Transverse colon (tissue), 4 donors: ENCODE measurements at regions not wholly inside any gene's neighbourhood (a gene's known extent, or its start where the extent isn't known, plus 50 kb on each side); places are given as distances from the start of the nearest gene placed in this dataset.

Experiments used
- DNase-seq: peaks from one replicate; pipeline ENCODE4 v3.0.0-alpha.2; 2019
- H3K27ac ChIP-seq, 4 donors: fragments of 200-600 bp; sonication (generic); 2 replicates each; pipeline ENCODE4 v1.5.1; 2016 to 2018; ENCODE audit warnings: inconsistent platforms in 4 of 4
- H3K27me3 ChIP-seq: fragments of 200-600 bp; sonication (generic); 2 replicates; pipeline ENCODE4 v1.5.1; 2017; ENCODE audit warnings: inconsistent platforms
- H3K36me3 ChIP-seq, 4 donors: fragments of 200-600 bp; sonication (generic); 2 replicates each; pipeline ENCODE4 v1.5.1; 2017 to 2019; ENCODE audit warnings: inconsistent platforms in 4 of 4
- H3K4me1 ChIP-seq, 4 donors: fragments of 200-600 bp; sonication (generic); 2 replicates each; pipeline ENCODE4 v1.5.1; 2017 to 2020; ENCODE audit warnings: inconsistent platforms in 4 of 4
- H3K4me3 ChIP-seq, 4 donors: fragments of 200-600 bp; sonication (generic); 1 replicate in 1 of 4; 2 replicates in 3 of 4; pipeline versions ENCODE4 v1.5.1 to v1.6.1; 2017 to 2019; ENCODE audit warnings: inconsistent platforms in 4 of 4
- H3K9me3 ChIP-seq, 2 donors: fragments of 200-600 bp; sonication (generic); 2 replicates each; pipeline ENCODE4 v1.5.1; 2017 to 2019; ENCODE audit warnings: inconsistent platforms in 2 of 2
- CTCF ChIP-seq, 5 experiments: fragments of 200-600 bp in 3 of 5; fragments of 450-650 bp in 2 of 5; sonication (generic) in 3 of 5; IDR thresholded peaks; 1 replicate in 2 of 5; 2 replicates in 3 of 5; pipeline ENCODE4 v1.5.1; 2016 to 2017; ENCODE audit warnings: antibody characterized with exemption in 5 of 5, inconsistent platforms in 3 of 5, mild to moderate bottlenecking in 2 of 5, moderate library complexity in 1 of 5
- EP300 ChIP-seq: sonication (generic); formaldehyde crosslinking; IDR thresholded peaks from one replicate; pipeline ENCODE4 v1.6.1; 2017; ENCODE audit warnings: antibody characterized with exemption, low read depth
- POLR2A ChIP-seq: fragments of 450-650 bp; IDR thresholded peaks from one replicate; pipeline ENCODE4 v1.6.1; 2016; ENCODE audit warnings: antibody characterized with exemption, mild to moderate bottlenecking, moderate library complexity
- POLR2AphosphoS5 ChIP-seq, 3 donors: sonication (generic); formaldehyde crosslinking; IDR thresholded peaks; one replicate each; pipeline ENCODE4 v1.6.1; 2016; ENCODE audit warnings: antibody characterized with exemption in 3 of 3
- WGBS, 2 donors: methylation state at CpG; one replicate each; pipeline ENCODE4 v1.1.5; 2018; ENCODE audit warnings: low coverage in 1 of 2; 5-methylcytosine and 5-hydroxymethylcytosine counted together
- in situ Hi-C, 4 donors: fragments of 200-750 bp; cut with MboI; loops; one replicate each; pipeline versions ENCODE4 v1.15.0 to v1.15.1; 2017; ENCODE audit warnings: low sequenced_read_pairs in 3 of 4, low pct_ligation_motif_present in 1 of 4, low pct_unique_long_range_greater_than_20kb in 1 of 4
- intact Hi-C: fragments of 100-400 bp; cut with DNase I; formaldehyde crosslinking; loops from one replicate; pipeline ENCODE4 v1.15.1; 2023; ENCODE audit warnings: low total_unique reads

GRCh38 chr6:92582211-92582610 is 837.1 kb downstream of the EPHA7 start:
- TF ChIP-seq CTCF (IDR thresholded peaks at IDR 0.05) = no peak
- TF ChIP-seq POLR2A = no peak
- no peak for TF ChIP-seq EP300
- no peak for TF ChIP-seq POLR2AphosphoS5 (IDR thresholded peaks at IDR 0.05)
- no peak for DNase-seq
- Histone ChIP-seq H3K9me3 (peaks cover 0 to 4% of the 10 kb centered on the region in 2 donors), H3K36me3 (no peaks in the 10 kb centered on the region), H3K4me1 (no peaks in the 10 kb centered on the region), H3K4me3 (no peak overlapping the region), H3K27me3 (no peaks in the 10 kb centered on the region), H3K27ac (no peak overlapping the region)
- intact Hi-C loops (no loop called here), in situ Hi-C loops (no loop called here)
- 79 to 91% methylated on average over 1 of the region's 1 CpG for WGBS, 2 donors

- Histone ChIP-seq H3K27me3 (no peaks in the 10 kb centered on the region), H3K9me3 (peaks cover 0 to 4% of the 10 kb centered on the region in 2 donors), H3K27ac (no peak overlapping the region), H3K36me3 (no peaks in the 10 kb centered on the region), H3K4me1 (no peaks in the 10 kb centered on the region), H3K4me3 (no peak overlapping the region)
- WGBS, 2 donors = 64 to 80% methylated on average over 1 to 2 of the region's 2 CpGs
- intact Hi-C loops = loop anchor here (10.0 kb wide), 1 partner anchor 788 kb away; no protein-coding TSS in a partner anchor
- DNase-seq = no peak
- TF ChIP-seq EP300 = no peak
- TF ChIP-seq POLR2AphosphoS5 (IDR thresholded peaks at IDR 0.05) = no peak
- TF ChIP-seq POLR2A = no peak
- no peak for TF ChIP-seq CTCF (IDR thresholded peaks at IDR 0.05)
- in situ Hi-C loops = no loop called here
Measured at GRCh38 chr6:92577077-92577719, 842.2 kb downstream of the EPHA7 start.

- WGBS, 2 donors = 81 to 93% methylated on average over 1 of the region's 1 CpG
- H3K4me3 ChIP-seq = no peak overlapping the region
- no peaks in the 10 kb centered on the region for H3K4me1 ChIP-seq
- H3K9me3 ChIP-seq = no peaks in the 10 kb centered on the region
- no peaks in the 10 kb centered on the region for H3K36me3 ChIP-seq
- H3K27me3 ChIP-seq = no peaks in the 10 kb centered on the region
- no peak overlapping the region for H3K27ac ChIP-seq
- TF ChIP-seq POLR2AphosphoS5 (IDR thresholded peaks at IDR 0.05) = no peak
- no peak for TF ChIP-seq POLR2A
- no peak for TF ChIP-seq CTCF (IDR thresholded peaks at IDR 0.05)
- TF ChIP-seq EP300 = no peak
- DNase-seq = no peak
- in situ Hi-C loops = no loop called here
- intact Hi-C loops = no loop called here
Measured at GRCh38 chr6:92568541-92568940, 850.8 kb downstream of the EPHA7 start.

GRCh38 chr6:92566632-92567031 is 852.7 kb downstream of the EPHA7 start:
- H3K36me3 ChIP-seq = no peaks in the 10 kb centered on the region
- no peak for TF ChIP-seq CTCF (IDR thresholded peaks at IDR 0.05)
- TF ChIP-seq POLR2A = no peak
- no peak for TF ChIP-seq POLR2AphosphoS5 (IDR thresholded peaks at IDR 0.05)
- no peak for TF ChIP-seq EP300
- no peaks in the 10 kb centered on the region for H3K27me3 ChIP-seq
- intact Hi-C loops (no loop called here), in situ Hi-C loops (no loop called here)
- H3K9me3 ChIP-seq = no peaks in the 10 kb centered on the region
- no peak overlapping the region for H3K27ac ChIP-seq
- no peak for DNase-seq
- 43 to 60% methylated on average over 4 of the region's 4 CpGs for WGBS, 2 donors
- no peaks in the 10 kb centered on the region for H3K4me1 ChIP-seq
- no peak overlapping the region for H3K4me3 ChIP-seq
